ENCODE measurements at regions not wholly inside any gene's neighbourhood (a gene's known extent, or its start where the extent isn't known, plus 50 kb on each side); places are given as distances from the start of the nearest gene placed in this dataset.

DNA sequence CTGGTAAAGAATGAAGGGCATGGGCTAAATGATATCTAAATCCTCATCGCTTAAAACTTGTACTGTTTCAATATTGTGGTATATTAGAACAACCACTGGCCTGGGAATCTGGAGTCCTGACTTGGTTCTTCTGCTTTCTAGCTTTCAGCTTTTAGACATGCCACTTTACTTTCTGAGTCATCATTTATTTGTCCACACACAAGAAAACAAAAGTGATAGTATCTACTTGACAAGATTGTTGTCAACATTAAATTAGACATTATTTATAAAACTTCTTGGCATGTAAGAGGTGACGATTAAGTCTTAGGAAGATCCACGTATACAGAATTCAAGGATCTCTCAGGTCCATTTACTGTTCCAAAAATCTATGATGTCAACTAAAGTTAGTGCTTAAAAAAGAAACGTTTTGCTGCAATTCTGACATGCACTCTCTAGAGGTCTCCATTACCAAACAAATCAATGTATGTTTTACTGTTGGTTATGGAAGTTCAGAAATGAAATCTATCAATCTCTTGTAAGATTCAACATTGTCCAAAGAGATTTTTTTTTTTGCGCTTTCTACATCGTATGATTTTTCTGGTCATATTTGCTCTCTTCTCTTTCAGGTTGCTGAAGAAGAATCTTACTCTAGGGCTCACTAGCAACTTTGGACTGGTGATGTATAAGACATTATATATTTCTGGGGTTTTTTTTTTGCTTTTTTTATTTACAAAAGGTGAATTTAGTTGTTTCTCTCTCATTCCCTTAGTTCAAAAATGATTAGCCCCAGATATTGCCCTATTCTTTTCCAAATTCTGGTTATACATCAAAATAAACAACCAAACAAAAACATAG lies 53.6 kb upstream of the DYNC1I1 start:
- peak; percentile 43 for DNase-seq (ENCODE audit: low spot score)

- DNase-seq (ENCODE audit: low spot score) = no peak
Measured at GRCh38 chr7:95716357-95717122, 55.8 kb upstream of the DYNC1I1 start.

- no peak for DNase-seq (ENCODE audit: low spot score)
Measured at GRCh38 chr7:95715274-95715673, 57.1 kb upstream of the DYNC1I1 start.

DNA sequence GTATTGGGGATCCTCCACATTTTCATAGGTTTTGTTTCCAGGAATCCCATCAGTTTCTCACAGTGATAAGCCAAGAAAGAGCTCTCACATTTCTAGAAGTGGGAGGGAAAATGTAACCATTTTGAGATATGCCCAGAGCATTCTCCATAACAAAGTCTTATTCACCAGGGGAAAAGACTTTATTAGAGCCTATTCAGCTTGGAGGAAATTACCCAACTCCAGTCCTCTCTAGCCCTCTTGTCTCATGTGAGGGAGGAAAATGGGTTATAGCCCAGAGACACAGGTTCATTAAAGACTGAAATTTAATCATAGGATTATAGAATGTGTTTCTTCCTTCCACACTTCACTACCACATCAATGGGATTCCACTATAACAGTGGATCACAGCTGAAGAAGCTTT lies 61.6 kb upstream of the DYNC1I1 start:
- DNase-seq (ENCODE audit: low spot score) = no peak

DNA sequence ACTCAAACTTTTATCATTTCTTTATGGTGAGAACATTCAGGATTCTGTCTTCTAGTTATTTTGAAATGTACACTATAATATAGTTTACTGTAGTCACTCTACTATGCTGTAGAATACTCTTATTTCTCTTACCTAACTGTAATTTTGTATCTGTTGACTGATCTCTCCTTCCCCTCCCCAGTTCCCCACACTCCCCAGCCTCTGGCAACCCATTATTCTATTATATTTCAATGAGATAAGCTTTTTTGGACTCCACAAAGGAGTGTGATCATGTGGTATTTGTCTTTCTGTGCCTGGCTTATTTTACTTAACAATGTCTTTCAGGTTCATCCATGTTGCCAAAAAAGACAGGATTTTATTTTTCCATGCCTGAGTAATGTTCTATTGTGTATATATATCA lies 71.4 kb upstream of the DYNC1I1 start:
- DNase-seq (ENCODE audit: low spot score) = no peak

GRCh38 chr7:95694334-95694733 lies 78.0 kb upstream of the DYNC1I1 start:
- DNase-seq (ENCODE audit: low spot score) = no peak

DNA sequence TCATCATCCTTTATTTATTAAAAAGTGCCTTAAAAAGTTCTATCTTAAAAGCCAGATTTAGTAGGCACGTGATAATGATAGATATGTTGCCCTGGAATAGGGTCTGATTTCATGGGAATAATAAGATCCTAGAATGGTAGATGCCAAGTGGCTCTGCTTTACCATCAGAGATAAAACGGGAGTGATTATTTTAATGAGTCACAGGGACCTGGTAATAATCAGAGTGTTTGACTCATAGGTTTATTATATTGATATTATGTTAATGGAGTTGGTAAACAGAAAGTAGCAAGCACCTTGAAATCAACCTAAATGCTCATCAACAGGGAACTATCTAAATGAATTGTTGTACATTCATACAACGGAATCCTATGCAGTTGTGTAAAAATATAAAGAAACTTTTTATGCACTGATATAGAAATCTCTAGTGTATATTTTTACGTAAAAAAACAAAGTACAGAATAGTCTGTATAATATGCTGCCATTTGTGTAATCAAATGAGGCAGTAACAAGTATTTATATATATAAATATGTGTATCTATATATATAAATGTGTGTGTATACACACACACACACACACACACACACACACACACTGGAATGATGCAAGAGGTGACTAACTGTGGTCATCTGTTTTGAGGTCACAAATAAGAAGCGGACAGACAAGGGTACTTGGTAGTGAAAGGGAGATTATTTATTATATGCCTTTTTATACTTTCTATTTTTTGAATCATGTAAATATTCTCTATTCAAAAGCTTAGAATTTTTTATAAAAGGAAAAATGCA lies 78.6 kb upstream of the DYNC1I1 start:
- no peak for DNase-seq (ENCODE audit: low spot score)

DNA sequence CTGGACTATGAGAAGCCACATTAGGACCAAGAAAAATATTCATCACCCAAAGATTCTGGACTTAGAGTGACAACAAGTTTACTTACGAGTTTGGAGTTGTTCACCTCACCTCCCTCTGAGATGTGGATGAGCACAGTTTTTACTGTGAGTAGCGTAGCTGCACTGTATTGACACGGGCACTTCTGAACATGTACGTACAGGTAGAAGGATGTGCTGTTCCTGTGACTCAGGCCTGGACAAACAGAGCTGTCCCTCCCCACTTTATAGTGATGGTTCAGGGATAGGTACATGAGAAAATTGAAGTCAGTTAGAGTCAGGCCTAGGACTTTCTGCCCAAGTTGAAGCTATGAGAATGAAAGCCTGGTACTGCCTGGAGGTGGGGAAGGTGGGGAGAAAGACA lies 80.9 kb upstream of the DYNC1I1 start:
- no peak for DNase-seq (ENCODE audit: low spot score)

- peak; percentile 26 for DNase-seq (ENCODE audit: low spot score)
Measured at GRCh38 chr7:95690367-95690947, 81.9 kb upstream of the DYNC1I1 start.

DNA sequence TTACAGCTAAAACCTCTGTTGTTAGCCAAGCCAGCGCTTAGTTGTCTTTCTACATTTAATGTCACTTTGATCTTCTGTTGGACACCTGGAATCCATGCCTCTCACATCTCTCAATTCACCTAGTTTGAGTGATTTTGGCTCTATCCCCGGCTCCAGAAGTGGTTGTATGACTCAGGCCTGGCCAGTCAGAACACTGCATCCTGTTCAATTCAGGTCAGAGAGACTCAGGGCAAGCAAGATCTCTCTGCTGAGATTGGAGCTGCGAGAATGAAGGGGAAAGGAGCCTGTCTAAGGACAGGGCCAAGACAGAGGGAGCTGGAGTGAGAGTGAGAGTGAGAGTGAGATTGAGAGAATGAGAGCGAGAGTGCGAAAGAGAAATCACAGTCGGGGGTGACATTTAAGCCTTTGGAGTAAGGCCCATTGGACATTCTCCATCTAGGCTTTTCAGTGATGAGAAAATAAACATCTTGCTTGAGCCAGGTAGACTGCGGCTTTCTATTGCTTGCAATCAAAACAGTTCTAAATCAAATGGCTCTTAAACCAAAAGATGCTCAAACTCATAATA lies 83.3 kb upstream of the DYNC1I1 start:
- DNase-seq (ENCODE audit: low spot score) = no peak

GRCh38 chr7:95687759-95688343 lies 84.5 kb upstream of the DYNC1I1 start:
- peak; percentile 7 for DNase-seq (ENCODE audit: low spot score)

DNA sequence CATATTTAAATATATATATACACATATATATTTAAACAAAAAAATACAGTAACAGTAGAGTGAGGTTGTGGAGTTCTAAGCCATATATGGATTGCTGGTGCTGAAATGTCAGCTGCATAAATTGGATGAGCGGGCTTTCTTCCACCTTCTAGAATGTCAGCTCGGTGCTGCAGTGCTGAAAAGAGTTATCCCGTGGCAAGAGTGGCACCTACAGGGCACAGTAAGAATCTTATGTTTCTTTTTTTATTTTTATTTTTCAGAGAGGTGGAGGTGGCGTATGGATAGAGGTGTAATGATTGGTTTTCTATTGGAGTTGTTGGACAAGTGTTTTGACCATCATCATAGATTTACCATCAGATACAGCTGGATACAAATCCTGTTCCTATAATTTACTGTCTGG lies 86.2 kb upstream of the DYNC1I1 start:
- peak; percentile 37 for DNase-seq (ENCODE audit: low spot score)

DNA sequence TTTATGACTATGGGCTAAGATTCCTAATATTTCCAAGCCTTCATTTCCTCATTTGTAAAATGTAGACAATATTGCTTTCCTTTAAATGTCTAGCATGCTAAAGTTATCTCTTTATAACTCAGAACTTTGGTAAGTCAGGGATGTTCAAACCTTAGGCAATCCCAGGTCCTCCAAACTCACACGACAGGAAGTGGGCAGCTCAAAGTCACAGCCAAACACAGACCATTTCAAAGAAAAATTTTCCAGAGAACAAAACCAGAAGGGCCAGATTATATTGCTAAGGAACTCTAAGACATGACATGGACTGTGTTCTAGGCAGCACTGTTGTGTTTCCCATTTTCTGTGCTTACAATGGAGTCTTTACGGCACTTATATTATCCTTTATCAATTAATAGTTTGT lies 87.8 kb upstream of the DYNC1I1 start:
- no peak for DNase-seq (ENCODE audit: low spot score)

- DNase-seq (ENCODE audit: low spot score) = peak; percentile 34
Measured at GRCh38 chr7:95684037-95684436, 87.7 kb upstream of the PDK4 start.

- no peak for DNase-seq (ENCODE audit: low spot score)
Measured at GRCh38 chr7:95682913-95683312, 86.6 kb upstream of the PDK4 start.

DNA sequence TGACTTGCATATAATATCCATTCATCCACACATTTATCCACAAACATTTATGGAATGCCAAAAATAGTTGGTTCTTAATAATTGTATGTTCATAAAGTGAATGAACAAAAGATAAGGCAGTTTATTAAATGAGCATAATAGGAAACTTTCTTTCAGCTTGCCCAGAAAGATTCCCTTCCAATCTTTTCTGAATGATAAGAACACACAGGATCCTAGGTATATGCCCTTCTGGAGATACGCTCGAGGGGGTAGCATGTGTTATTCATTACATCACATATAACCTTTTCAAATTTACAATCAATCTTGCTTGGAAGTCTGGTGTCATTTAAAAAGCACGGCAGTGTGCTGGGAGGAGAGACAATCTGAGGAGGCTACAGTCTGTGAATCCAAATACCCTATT lies 80.4 kb upstream of the PDK4 start:
- no peak for DNase-seq (ENCODE audit: low spot score)

GRCh38 chr7:95675632-95676031 lies 79.3 kb upstream of the PDK4 start:
- DNase-seq (ENCODE audit: low spot score) = no peak

GRCh38 chr7:95675016-95675415 lies 78.7 kb upstream of the PDK4 start:
- no peak for DNase-seq (ENCODE audit: low spot score)

GRCh38 chr7:95674101-95674500 lies 77.8 kb upstream of the PDK4 start:
- DNase-seq (ENCODE audit: low spot score) = no peak

DNA sequence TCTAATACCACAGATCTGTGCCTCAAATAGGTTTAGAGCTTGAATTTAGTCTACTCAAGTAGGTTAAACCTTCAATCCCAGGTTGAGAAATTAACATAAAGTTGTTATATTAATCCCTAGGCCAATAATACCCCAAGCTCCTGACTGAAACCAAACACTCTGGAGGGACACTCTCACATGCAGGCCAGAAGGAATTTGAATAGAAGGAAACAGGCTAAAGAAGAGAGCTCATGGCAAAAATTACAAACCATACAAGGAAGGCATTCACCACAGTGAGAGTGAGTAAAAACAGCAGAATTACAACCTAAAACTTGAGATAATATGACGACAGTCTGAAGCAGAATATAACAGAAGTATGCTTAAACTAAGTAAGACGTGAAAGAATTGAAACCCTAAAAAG lies 76.1 kb upstream of the PDK4 start:
- no peak for DNase-seq (ENCODE audit: low spot score)

DNA sequence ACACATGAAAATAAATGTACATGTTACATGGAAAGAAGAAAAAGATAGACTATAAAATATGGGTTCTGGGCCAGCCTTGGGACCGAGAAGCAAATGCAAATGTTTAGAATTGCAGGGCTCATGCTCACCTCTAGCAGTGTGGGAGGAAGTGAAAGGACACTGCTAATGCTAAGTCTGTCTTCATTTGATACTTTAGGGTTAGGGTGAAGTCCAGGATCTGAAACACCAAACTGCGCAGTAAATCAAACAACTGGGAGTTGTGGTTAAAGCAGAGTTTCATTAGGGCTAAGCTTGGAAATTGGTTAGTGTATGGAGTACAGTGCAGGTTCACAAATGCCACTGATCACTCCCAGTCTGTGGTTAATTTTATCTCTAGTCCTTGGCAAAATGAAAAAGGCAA lies 73.2 kb upstream of the PDK4 start:
- no peak for DNase-seq (ENCODE audit: low spot score)

Data from GM03348 (cell line).